Activated CD4-positive, alpha-beta T cell treated with anti-CD3 and anti-CD28 coated beads, Interleukin-2, Interleukin-6, amounts not matched to agents 100 ng/mL and 50 ng/mL, durations not matched to agents 16 hours and 8 hours (primary cell): ENCODE measurements at regions not wholly inside any gene's neighbourhood (a gene's known extent, or its start where the extent isn't known, plus 50 kb on each side); places are given as distances from the start of the nearest gene placed in this dataset.

ENCODE experiments used
- DNase-seq: peaks from one replicate; pipeline ENCODE4 v3.0.0-alpha.2; 2020

DNA sequence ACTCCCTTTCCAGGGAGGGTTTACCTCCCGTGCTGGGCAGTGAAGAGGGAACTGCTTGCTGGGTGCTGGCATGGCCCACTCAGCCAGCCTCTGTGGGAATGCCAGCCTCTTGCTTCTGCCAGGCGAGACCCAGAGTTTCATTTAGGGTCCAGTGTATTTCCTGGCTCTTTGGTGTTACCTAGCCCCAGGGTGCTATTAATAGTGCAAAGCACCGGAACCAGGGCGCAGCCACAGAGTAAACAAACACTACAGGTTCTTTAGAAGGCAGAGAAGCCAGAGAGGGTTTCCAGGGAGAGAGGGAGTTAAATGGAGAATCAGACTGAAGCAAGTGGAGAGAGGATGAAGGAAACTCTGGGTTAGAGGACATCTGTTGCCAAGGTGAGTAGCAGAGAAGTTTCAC is 74.9 kb upstream of the SPATA13 start:
- DNase-seq = no peak

DNA sequence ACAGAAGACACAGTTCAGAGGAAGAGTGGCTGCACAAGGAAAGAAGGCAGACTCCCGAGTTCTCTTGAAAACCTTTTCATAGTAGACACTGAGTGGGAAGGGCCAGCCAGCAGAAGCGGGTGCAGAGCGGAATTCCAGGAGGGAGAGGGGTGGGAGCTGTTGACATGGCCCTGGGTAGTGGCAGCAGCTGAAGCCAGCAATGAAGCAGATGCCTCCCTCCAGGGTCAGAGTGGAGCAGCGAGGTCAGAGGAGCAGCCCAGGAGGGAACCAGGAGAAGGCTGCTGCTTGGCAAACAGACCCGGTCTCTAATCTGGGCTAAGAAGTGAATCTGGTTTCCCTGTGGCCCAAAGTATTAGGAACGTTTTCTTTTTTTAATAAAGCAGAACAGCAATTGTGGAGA is 73.9 kb upstream of the SPATA13 start:
- DNase-seq = no peak

DNA sequence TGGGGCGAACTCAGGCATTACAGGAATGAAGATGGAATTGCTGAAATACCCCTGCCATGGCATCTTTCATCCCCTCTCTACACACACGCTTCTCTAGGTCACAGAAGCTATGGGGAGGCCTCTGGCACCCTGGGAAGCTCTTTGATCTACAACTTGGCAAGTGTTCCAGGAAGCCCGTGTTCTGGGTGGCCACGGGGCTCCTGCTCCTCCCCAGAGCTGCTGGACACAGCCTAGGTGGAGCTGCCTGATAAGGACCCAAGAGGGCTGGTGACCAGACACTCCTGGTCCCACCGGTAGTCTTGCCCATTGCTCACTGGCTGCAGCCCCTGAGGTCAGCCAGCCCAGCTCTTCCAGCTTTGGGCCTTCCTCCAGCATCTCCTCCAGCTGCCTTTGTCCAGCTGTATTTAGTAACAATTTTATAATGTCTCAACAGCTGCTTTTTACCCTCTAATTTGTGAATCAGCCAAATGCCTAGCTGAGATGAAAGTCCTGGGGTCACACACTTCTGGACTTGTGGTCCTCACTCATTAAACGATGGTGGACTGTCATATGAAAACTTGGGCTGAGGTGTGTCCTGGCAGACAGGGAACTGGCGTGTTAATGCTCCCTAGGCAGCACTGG is 72.8 kb upstream of the SPATA13 start:
- DNase-seq = no peak

DNA sequence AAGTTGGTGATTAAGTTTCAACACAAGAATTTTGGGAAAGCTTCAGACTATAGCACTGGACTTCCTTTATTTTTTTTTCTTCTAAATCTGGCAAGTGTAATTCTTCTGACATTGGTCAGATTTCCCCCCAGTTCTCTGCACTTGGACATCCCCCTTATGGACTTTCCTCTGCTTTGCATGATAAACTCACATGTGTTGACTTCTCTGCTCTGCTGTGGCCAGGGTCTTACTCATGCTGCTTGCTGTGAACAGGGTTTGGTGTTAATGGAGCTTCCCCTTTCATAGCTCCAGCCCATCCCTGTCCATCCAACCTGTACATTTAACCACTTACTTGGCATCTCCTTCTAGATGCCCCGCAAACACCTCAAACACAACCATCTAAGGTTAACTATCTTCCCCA is 70.5 kb upstream of the SPATA13 start:
- no peak for DNase-seq

DNA sequence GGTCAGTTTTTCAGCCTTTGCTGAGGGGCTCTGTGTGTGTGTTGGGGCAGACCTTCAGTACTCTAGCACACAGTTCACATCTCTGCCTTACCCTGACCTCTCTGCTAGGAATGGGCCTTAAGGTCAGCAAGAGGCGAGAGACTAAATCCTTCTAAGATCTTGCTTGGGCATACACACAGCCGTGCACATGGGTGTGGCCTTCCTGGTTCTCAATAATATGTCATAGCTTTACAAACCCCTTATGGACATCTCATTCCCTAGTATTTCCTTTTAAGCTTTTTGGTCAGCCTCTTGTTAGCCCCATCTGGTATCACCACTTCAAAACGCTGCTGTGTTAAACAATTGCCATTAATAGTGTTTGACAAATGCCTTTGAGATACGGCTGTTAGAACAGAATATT is 69.4 kb upstream of the SPATA13 start:
- no peak for DNase-seq

DNA sequence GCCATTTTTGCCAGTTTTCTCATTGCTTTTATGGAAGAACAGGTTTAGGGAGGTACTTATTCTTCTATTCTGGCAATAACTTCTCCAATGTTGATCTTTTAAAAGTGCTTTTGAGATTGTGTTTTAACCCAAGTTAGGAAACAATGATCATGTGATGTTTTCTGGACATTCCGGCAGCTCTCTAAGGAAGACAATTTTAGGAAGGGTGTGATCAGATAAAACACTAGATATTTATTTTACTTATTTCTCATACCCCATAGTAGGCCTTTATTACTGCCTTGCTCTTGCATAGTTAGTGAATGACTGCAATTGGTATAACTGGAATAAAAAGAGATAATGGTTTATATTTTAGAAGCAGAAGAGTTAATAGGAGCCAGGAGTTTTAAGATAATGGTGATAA is 68.4 kb upstream of the SPATA13 start:
- no peak for DNase-seq

DNA sequence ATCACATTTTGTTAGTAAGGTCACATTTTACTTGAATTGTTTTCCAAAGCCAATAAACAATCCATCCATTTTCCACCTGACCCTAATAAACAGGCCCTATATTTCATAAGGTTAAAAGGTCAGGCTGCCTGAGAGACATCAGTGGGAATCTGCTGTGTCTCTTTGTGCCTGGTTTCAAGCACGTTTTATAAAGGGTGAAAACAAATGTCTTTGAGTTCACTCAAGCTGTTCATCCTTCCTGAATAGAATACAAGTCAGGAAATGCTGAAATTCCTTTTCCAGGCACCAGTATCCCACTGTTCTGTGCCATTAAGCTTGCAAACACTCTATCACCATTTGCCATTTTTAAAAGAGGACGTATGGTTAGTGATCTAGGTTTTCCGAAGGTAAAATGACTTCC is 67.5 kb upstream of the SPATA13 start:
- DNase-seq = no peak

DNA sequence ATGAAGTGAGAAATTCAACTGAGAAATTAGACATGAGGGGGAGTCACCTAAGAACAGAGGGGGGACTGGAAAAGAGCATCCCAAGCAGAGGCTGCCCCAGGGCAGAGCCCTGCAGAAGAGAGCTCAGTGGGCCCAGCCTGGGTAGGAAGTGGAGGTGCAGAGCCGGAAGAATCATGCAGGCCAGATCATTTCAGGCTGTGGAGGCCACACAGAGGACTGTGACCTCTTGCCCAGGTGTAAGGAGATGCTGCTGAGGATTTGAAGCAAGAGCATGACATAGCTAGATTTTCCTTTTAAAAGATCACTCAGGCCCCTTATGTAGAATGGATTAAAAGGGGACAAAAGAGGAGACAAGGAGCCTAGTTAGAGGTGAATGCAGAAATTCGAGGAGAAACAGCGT is 63.9 kb upstream of the SPATA13 start:
- no peak for DNase-seq

DNA sequence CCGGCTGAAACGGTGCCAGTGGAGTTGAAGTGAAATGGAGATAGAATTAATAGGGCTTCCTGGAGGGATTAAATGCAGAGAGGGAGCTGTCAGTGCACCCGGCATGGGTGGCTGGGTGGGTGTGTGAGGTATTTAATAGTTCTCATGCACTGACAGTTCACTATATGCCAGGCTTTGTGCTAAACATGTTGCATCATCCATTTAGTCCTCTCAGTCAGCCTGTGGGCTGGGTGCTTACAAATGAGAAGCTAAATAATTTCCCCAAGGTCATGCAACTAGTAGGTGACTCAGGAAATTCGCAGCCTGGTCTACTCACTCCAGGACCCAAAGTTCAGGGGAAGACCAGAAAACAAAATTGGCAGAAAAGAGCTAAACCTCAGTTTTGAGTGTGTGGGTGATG is 63.5 kb upstream of the SPATA13 start:
- DNase-seq = peak; percentile 84

DNA sequence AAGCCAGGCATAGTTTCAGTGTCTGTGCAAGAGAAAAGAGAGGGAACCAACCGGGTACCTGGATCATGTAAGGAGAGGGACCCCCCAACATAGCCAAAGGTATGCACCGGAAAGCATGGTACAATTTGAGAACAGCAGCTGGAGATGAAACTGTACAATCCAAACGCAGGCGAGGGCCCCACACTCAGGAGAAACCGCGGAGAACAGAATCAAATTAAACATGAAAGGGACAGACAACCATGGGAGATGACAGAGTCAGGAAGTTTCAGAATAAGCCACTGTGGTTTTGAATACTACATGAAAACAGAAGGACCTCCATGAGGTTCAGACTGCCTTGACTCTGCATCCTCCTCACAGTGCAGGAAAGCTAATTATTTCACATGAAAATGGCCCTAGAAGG is 62.9 kb upstream of the SPATA13 start:
- DNase-seq = peak; percentile 80

DNA sequence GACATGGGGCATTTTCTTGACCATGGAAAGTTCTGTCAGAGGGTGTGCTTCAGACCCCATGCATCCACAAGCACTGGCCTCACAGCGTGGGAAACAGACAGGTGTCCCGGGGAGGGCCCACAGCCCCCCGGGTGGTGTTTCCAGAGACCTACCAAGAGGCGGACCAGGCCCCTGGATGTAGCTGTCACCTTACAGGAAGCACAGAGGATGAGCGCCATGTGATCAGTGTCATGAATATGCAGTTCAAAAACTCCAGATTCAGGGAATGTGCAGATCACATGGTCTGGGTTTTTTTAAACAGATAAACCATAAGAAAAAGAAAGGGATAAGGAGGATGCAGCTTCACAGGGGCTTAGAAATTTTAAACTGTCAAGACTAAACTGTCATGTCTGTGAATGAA is 61.0 kb upstream of the SPATA13 start:
- no peak for DNase-seq

DNA sequence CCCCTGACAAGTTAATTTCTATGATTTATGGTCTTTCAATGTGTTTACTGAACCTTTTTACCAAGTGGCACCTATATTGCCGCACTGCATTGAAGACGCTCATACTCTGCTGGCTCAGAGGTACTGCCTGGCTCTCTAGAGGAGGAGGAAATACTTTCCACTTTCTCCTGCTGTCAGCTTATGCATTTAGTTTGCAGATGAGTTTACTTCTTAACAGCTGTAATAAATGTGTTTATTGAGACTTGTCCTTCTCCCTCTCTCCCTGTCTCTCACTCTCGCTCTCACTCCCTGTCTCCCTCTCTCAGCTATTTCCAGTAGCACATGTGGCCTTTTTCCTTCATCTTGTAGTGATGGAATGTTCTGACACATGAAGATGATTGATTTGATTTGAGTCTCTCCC is 60.3 kb upstream of the SPATA13 start:
- no peak for DNase-seq

DNA sequence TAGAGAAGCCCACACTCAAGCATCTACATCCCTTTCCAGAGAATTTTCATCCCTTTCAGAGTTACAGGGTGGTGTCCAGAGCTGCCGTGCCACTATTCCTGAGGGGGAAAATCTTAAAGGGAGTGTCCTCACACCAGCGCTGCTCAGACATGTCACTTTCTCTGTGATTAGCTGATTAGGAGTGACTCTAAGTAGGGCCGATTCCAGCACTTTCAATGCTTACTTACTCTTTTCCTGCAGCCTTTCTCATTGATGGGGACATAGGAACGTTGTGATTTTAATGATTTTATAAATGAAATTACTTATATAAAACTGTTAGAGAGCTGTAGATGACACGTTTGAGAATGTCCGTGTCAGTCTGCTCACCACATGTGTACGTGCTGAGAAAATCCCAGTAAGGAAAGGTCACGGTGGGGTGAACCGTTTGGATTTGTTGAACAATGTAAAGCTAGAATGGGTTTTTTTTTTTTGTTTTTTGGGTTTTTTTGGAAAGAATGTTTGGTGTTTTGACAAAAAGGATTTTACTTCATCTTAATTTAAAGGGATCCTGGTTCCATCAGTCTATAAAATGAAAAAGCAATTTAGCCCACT is 56.6 kb upstream of the SPATA13 start:
- DNase-seq = no peak

DNA sequence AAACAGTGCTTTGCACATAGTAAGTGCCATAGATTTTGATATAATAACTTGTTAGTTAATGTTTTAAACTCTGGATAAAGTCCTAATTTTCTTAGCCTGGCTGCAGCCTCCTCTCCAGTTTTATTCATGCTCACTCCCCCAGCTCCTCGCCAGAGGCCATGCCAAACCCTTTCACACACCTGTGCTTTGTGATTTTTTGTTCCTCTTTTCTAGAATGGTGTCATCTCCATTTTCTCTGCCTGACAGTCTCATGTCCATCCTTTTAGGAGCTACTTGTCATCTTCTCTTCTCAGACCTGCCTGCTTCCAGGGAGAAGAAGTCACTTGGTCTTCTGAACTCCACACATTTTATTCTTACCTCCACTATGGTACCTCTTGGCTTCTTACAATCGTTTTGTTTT is 55.8 kb upstream of the SPATA13 start:
- no peak for DNase-seq

DNA sequence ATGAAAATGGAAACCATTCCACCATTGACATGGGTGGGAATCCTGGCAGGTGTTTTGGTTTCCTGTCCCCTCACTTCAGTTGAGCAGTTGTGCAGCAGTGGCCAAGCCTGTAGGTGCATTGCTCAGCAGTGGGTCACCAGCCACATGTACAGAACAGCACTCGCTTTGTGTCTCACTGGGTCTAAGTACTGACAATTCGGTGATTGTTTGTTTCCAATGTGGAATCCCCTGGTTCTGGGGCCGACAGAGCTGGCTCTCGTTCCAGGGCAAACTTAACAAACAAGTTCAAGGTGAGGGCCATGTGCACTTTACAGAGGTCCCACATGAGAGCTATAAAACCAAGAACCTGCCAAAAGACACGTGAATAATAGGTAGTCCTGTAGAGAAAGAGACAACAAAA is 54.1 kb upstream of the SPATA13 start:
- no peak for DNase-seq

DNA sequence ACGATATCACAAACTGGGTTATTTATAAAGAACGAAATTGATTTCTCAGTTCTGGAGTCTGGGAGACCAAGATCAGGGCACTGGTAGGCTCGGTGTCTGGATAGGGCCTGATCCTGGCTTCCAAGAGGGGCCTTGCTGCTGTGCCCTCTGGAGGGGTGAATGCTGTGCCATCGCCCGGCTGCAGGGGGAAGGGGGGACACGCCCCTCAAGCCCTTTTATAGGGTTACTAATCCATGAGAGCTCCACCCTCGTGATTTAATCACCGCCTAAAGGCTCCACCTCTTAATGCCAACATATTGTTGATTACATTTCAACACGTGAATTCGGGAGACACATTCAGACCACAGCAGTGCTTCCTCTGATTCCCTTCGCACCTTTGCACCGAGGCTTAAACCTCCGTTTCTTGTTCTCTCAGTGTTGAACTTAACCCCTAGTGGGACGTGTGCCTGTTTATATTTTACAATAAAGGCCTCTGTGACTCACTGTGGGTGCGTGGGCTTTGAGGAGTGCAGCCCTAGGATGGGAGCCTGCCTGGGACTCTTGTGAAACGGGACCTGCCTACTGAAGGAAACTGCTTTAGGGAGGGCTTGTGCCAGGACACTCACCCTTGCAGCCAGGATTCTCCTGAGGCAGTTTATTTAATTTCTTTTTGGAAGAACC is 52.4 kb upstream of the SPATA13 start:
- no peak for DNase-seq

DNA sequence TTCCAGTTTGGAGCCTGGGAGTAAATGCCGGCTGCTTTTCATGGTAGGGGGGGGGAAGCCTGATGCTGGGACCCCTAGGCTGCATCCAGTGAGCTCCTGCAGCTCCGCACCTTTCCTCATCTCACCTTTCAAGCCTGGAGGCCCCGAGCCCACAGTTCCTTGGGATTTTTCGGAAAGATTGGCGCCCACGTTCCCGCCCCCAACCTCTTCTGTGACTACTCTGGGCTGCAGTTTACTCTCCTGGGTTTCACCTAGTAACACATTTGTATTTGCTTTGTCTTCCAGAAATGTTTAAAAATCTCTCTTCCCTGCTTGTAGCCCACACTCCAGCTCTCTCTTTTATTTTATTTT is 51.9 kb upstream of the SPATA13 start:
- DNase-seq = no peak

DNA sequence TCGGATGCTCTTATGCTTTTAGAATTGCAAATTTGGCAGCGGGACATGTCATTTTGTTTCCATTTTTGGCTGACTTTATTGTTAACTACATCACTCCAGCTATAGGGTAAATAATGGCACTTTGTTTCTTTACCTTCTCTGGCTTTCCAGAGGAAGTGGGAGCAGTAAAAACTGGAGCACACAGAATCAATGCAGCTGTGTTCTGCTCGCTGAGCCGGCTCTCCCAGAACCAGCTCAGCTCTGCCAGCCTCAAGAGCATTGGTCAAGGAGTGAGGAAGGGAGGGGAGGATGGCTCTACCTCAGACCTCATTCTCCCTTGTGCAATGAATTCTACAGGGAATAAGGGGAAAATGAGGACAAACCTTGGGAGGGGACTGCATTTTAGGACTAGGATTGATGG is 50.5 kb upstream of the SPATA13 start:
- no peak for DNase-seq
